ENCODE measurements at regions not wholly inside any gene's neighbourhood (a gene's known extent, or its start where the extent isn't known, plus 50 kb on each side); places are given as distances from the start of the nearest gene placed in this dataset.

DNA sequence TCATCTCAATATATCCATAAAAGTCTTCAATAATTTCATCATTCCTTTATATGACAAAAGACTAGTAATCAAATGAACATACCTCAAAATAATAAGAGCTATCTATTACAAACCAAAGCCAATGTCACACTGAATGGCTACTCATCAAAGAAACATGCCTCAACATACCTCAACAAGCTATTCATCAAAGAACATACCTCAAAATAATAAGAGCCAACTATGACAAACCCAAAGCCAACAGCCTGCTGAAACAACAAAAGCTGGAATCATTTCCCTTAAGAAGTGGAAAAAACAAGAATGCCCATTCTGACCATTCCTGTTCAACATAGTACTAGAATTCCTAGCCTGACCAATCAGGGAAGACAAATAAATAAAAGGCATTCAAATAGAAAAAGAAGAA lies 1373.7 kb downstream of the BRINP3 start:
- Histone ChIP-seq H3K4me1 (ENCODE audit: low read length) (no peaks in the 10 kb centered on the region), H2AFZ (ENCODE audit: low read depth, low read length) (no peak overlapping the region), H4K20me1 (ENCODE audit: insufficient read depth, low read length) (no peaks in the 10 kb centered on the region), H3K9ac (ENCODE audit: low read length) (no peak overlapping the region), H3K27ac (ENCODE audit: low read length) (no peak overlapping the region), H3K79me2 (ENCODE audit: low read length) (no peaks in the 10 kb centered on the region), H3K4me2 (ENCODE audit: low read length) (no peak overlapping the region), H3K36me3 (replicated peaks; ENCODE audit: low read depth, low read length) (no peaks in the 10 kb centered on the region), H3K27me3 (ENCODE audit: low read depth, low read length) (no peaks in the 10 kb centered on the region), H3K9me3 (ENCODE audit: insufficient read depth, low read length) (no peaks in the 10 kb centered on the region), H3K4me3 (ENCODE audit: low read length) (no peak overlapping the region)
- TF ChIP-seq, protein P1, sequence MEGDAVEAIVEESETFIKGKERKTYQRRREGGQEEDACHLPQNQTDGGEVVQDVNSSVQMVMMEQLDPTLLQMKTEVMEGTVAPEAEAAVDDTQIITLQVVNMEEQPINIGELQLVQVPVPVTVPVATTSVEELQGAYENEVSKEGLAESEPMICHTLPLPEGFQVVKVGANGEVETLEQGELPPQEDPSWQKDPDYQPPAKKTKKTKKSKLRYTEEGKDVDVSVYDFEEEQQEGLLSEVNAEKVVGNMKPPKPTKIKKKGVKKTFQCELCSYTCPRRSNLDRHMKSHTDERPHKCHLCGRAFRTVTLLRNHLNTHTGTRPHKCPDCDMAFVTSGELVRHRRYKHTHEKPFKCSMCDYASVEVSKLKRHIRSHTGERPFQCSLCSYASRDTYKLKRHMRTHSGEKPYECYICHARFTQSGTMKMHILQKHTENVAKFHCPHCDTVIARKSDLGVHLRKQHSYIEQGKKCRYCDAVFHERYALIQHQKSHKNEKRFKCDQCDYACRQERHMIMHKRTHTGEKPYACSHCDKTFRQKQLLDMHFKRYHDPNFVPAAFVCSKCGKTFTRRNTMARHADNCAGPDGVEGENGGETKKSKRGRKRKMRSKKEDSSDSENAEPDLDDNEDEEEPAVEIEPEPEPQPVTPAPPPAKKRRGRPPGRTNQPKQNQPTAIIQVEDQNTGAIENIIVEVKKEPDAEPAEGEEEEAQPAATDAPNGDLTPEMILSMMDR (IDR thresholded peaks at IDR 0.05; ENCODE audit: low read depth, low read length): no peak
- TF ChIP-seq EZH2phosphoT487 (IDR thresholded peaks at IDR 0.05; ENCODE audit: low read depth): no peak

- no peak overlapping the region for H3K27ac ChIP-seq (ENCODE audit: low read length)
- H3K9ac ChIP-seq (ENCODE audit: low read length): no peak overlapping the region
- TF ChIP-seq EZH2phosphoT487 (IDR thresholded peaks at IDR 0.05; ENCODE audit: low read depth): no peak
- TF ChIP-seq, protein P1 (IDR thresholded peaks at IDR 0.05; ENCODE audit: low read depth, low read length): no peak
- no peak overlapping the region for H3K4me3 ChIP-seq (ENCODE audit: low read length)
- no peak overlapping the region for H3K4me2 ChIP-seq (ENCODE audit: low read length)
- no peaks in the 10 kb centered on the region for H3K27me3 ChIP-seq (ENCODE audit: low read depth, low read length)
- no peaks in the 10 kb centered on the region for H3K79me2 ChIP-seq (ENCODE audit: low read length)
- H3K9me3 ChIP-seq (ENCODE audit: insufficient read depth, low read length): no peaks in the 10 kb centered on the region
- H4K20me1 ChIP-seq (ENCODE audit: insufficient read depth, low read length): no peaks in the 10 kb centered on the region
- no peak overlapping the region for H2AFZ ChIP-seq (ENCODE audit: low read depth, low read length)
- no peaks in the 10 kb centered on the region for H3K4me1 ChIP-seq (ENCODE audit: low read length)
- no peaks in the 10 kb centered on the region for H3K36me3 ChIP-seq (replicated peaks; ENCODE audit: low read depth, low read length)
Observed at GRCh38 chr1:189117072-189117770, 1360.4 kb downstream of the BRINP3 start.

DNA sequence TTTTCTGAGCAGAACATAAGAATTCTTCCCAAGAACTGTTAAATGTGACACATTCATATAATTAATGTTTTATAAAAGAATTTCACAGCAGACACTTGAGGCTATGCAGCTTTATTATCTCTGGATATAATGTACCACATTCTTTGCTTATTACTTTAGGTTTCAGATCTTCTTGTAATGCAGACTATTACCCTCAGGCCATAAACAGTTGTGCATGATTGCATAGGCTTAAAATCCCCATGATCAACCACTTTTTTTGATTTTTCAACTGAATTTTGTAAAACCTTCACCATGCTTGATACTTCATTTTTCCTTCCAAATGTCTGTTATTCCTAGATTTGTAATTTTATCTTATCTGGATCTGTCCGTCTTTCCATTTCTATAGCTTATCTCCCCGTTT lies 1355.7 kb downstream of the BRINP3 start:
- Histone ChIP-seq H3K4me3 (ENCODE audit: low read length) (no peak overlapping the region), H2AFZ (ENCODE audit: low read depth, low read length) (no peak overlapping the region), H3K27ac (ENCODE audit: low read length) (no peak overlapping the region), H3K9me3 (ENCODE audit: insufficient read depth, low read length) (peaks cover 5% of the 10 kb centered on the region; the same call in 1 of the 2 replicates), H3K4me1 (ENCODE audit: low read length) (no peaks in the 10 kb centered on the region), H4K20me1 (ENCODE audit: insufficient read depth, low read length) (no peaks in the 10 kb centered on the region), H3K4me2 (ENCODE audit: low read length) (no peak overlapping the region), H3K36me3 (replicated peaks; ENCODE audit: low read depth, low read length) (no peaks in the 10 kb centered on the region), H3K79me2 (ENCODE audit: low read length) (no peaks in the 10 kb centered on the region), H3K27me3 (ENCODE audit: low read depth, low read length) (no peaks in the 10 kb centered on the region), H3K9ac (ENCODE audit: low read length) (no peak overlapping the region)
- TF ChIP-seq, protein P1 (IDR thresholded peaks at IDR 0.05; ENCODE audit: low read depth, low read length): no peak
- TF ChIP-seq EZH2phosphoT487 (IDR thresholded peaks at IDR 0.05; ENCODE audit: low read depth): no peak

GRCh38 chr1:189125694-189126093 lies 1352.0 kb downstream of the BRINP3 start:
- Histone ChIP-seq H3K79me2 (ENCODE audit: low read length) (no peaks in the 10 kb centered on the region), H3K4me2 (ENCODE audit: low read length) (no peak overlapping the region), H3K9me3 (ENCODE audit: insufficient read depth, low read length) (peaks cover 5% of the 10 kb centered on the region; the same call in 1 of the 2 replicates), H3K27me3 (ENCODE audit: low read depth, low read length) (no peaks in the 10 kb centered on the region), H3K9ac (ENCODE audit: low read length) (no peak overlapping the region), H3K4me3 (ENCODE audit: low read length) (no peak overlapping the region), H4K20me1 (ENCODE audit: insufficient read depth, low read length) (no peaks in the 10 kb centered on the region), H3K36me3 (replicated peaks; ENCODE audit: low read depth, low read length) (no peaks in the 10 kb centered on the region), H3K27ac (ENCODE audit: low read length) (no peak overlapping the region), H2AFZ (ENCODE audit: low read depth, low read length) (no peak overlapping the region), H3K4me1 (ENCODE audit: low read length) (no peaks in the 10 kb centered on the region)
- TF ChIP-seq EZH2phosphoT487 (IDR thresholded peaks at IDR 0.05; ENCODE audit: low read depth): no peak
- TF ChIP-seq, protein P1 (IDR thresholded peaks at IDR 0.05; ENCODE audit: low read depth, low read length): no peak

All from OCI-LY3 (cell line).